HG02623 (cell line): ENCODE measurements at regions not wholly inside any gene's neighbourhood (a gene's known extent, or its start where the extent isn't known, plus 50 kb on each side); places are given as distances from the start of the nearest gene placed in this dataset.
"Not testable (repeated sequence)": the region's sequence is repeated elsewhere in the genome, so short reads cannot be mapped to it uniquely, and the experiment has no call there.

Source experiments
- ATAC-seq: cut with Tn5 transposase; IDR thresholded peaks from one replicate; pipeline ENCODE4 v1.9.1; 2021; ENCODE audit warnings: moderate library complexity; ENCODE audit not compliant: unreplicated experiment

GRCh38 chr3:66552846-66553245 lies 52.0 kb upstream of the LRIG1 start:
- no peak for ATAC-seq

DNA sequence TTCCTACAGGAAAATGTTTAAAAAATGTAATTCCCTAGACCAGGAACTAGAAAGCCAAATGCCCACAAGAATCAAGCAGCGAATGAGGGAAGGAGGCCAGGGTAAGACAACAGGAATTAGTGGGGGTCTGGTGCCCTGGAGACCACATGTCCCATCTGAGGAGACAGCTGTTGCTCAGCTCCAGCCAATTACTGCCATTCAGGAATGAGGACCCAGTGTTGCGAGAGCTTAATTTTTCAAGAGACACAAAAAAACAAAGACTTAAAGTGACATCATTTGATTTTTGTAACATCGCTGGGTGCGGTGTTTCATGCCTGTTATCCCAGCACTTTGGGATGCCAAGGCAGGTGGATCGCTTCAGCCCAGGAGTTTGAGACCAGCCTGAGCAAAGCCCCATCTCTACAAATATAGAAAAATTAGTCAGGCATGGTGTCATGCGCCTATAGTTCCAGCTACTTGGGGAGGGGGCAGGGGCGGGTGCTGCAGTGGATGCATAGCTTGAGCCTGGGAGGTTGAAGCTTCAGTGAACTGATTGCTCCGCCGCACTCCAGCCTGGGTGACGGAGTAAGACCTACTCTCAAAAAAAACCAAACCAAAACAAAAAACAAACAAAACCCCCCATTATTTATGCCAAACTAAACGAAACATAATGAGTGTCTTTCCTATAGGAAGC lies 52.8 kb upstream of the LRIG1 start:
- ATAC-seq, result no peak

DNA sequence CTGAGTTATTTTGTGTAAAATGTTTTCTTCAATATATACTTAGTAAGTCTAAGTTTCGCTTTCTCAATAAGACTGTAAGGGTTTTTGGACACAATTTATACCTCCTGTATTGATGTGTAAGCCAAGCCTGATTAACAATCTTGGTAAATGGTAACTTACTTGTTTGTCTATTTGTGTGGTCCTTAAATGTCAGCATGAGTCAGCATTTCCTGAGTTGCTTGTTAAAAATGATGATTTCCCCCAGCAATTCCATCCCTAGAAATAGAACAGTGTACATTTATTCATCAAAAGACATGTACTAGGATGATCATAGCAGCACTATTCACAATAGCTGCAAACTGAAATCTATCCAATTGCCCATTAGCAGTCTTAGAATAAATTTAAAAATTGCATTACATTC lies 53.4 kb upstream of the LRIG1 start:
- no peak for ATAC-seq

DNA sequence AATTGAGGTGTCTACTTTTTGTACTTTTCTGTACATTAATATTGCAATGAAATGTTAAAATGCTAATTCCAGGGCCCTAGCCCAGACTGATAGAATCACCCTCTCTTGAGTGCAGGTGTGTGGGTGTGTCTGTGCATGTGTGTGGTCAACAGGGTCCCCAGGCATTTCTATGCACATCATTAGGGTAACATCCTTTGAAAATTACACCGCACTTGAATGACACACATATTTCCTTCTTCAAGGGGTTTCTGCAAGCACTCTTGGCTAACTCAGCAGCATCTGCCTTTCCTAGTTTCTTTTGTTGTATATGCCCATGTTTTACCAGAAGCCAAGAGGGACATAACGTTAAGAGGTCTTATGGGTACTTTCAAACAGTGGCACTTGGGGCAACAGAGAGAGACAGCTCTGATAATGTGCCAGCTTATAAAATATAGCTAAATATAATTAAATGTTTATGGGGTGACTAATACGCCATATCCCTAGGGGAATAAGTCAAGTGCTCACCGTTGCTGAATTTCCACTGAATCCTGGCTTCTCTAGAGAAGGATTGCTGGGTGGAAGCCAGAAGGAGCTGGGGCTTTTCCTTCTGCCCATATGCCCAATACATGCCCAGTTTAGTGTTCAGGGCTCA lies 54.5 kb upstream of the LRIG1 start:
- ATAC-seq, result no peak

GRCh38 chr3:66557170-66557569 lies 56.3 kb upstream of the LRIG1 start:
- no peak for ATAC-seq

- ATAC-seq, result not testable (repeated sequence)
Measured at GRCh38 chr3:66559924-66560323, 59.1 kb upstream of the LRIG1 start.

- ATAC-seq, result no peak
Measured at GRCh38 chr3:66561367-66561766, 60.5 kb upstream of the LRIG1 start.

- no peak for ATAC-seq
Measured at GRCh38 chr3:66565301-66565700, 64.5 kb upstream of the LRIG1 start.

GRCh38 chr3:66567077-66567476 lies 66.3 kb upstream of the LRIG1 start:
- ATAC-seq, result no peak

DNA sequence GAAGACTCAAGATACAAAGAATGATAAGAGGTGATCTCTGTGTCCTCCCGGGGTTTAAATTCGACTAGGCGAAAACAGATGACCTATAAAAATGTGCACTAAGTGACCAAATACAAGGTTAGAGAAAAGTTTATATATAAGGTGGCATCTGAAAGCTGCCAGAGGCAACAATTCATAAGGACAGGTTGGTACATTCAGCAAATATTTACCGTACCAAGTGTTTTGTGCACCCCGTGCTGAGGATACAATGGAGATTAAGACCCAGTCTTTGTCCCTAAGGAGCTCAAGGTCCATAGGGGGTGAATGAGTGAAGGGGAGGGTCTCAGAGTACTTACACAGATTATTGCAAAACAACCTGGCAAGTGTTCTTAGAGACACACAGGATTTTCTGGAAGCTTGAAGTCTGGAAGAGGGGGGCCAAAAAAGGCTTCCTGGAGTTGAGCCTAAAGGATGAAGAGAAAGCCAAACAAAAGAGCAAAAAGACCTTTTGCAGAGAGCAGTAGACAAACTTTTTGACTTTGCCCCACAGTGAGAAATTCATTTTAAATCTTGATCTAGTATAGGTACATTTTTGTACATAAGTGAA lies 71.4 kb upstream of the LRIG1 start:
- ATAC-seq, result no peak

DNA sequence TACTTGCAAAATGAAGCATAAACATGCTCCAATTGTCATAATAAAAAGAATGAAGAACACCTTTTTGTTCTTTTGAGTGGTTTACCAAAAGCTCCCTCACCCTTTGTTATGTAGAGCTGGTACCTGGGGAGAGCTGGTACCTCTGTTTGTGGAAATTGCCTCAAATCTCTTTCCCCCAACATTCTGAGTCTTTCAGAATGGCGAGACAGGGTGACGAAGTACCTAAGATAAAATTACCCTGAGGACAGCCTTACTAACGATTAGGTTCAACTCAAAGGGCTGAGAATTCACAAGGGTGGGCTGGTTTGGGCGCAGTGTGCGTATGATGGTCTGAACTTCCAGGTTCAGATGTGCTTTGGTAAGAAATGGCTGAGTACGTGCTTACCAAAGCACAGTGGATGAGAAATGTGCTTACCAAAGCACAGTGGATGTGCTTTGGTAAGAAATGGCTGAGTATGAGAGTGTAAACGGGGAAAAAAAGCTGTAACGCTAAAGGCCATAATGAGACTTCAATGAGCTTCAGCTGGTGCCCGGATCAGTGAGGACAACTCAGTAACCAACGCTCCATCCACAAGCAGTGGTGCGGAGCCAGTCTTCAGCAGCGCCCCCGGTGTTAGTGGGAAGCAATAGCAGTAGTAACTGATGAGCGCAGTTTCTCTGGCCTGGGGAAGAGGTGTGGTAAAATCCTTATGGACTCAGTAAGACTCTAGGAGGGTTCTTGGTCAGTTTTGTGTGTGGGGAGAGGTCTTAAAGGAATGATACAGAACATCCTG lies 72.3 kb upstream of the LRIG1 start:
- no peak for ATAC-seq

DNA sequence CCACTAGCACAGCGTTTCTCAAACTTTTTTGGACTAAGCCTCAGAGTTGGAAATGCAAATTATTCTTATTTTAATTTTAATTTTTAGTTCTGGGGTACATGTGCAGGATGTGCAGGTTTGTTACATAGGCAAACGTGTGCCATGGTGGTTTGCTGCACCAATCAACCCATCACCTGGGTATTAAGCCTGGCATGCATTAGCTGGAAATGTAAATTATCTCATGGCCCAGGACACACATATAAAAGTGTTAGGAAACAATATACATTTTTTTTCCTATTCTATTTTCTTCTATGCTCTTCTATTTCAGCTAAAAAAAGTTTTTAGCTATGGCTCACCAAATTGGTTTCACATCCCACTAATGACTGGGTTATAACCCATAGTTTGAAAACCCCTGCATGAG lies 73.3 kb upstream of the LRIG1 start:
- ATAC-seq, result no peak

DNA sequence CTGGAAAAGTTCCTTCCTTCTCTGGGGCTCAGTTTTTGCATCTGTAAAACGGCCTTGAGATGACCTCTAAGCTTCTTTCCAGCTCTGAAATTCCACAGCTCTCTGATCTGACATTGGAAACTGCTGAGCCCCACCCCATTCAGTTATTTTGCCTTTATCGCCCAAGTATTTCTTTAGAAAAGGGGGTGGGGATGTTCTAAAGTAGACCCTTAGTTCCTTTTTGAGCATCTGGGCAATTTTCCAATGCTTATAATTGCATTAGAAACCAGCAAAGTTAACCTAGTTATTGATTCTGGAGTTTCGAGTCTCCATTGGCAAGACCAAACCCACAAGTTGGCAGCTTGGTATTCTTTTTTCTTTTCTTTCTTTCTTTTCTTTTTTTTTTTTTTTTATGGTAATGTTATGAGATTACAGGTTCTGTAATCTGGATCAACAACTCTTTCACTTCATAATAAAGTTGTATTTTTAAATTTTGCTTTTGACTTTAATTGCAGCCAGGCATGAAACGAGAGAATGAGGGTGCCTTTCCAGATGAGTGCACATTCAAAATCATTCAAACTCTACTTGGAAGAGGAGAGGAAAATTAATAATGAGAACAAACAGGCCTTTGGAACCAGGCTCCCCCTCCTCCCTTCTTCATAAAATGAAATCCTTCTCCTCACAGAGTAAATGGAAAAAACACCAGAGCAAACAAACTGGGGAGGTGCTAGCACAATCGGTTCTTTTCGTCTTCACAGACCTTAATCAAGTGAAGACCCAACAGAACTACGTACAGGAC lies 76.8 kb upstream of the LRIG1 start:
- no peak for ATAC-seq

GRCh38 chr3:66581256-66581655 lies 80.4 kb upstream of the LRIG1 start:
- ATAC-seq, result no peak

DNA sequence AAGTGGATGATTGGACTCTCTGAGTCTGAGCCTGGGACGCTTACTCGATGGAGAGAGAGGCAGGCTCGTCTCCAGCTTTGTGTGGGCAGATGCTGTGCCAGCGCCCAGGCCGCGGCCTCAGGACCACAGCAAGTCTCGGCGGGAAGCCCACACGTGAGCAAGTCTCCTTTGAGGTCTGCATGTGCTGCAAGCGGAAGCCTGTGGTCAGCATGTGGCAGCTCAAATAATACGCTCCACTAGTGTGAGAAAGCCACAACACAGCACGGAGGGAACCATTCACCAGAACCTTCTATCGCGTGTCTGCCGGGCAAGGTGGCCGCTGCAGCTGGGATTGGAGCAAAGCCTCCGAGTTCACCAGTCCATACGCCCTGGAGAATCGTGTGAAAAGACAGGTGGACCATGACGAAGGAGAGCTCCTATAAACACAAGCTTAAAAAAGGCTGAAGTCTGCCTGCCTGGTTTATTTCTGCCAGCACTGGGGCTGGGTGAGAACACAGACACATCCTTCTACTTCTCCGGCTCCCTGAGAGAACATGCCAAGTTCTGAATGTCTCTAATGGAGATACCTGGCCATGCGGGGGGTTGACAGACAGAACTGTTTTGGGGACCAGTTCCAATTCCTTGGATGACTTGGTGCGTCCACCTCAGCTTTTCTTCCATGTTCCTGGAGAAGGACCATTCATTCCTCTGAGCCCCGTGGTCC lies 82.0 kb upstream of the LRIG1 start:
- peak; percentile 90 for ATAC-seq

DNA sequence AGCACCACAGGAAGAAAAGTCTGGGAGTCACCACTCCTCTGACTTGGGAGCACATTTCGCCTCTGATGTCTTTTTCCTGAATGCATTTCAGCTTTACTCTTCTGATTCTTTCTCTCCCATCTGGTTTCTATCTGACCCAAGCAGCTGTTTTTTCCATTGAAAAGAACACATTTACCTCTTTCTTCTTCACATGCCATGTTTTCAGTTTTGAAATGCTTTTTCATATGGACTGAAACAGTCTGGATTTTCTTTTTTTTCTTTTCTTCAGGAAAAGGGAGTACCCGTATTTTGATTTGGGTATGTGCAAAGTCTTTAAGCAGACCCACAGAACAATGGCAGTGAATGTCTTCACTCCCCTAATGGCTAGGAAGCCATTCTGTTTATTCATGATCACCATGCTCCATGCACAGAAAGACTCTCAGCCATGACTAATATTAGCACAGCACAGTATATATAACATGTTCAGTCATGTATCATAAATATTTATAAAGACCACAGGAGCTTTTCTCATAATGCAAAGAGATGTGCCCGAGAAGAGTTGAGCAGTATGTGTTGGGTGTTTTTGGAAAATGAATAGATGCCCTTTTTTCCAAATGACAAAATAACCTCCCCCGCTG lies 82.7 kb upstream of the LRIG1 start:
- no peak for ATAC-seq

- ATAC-seq, result no peak
Measured at GRCh38 chr3:66585520-66586095, 84.8 kb upstream of the LRIG1 start.

DNA sequence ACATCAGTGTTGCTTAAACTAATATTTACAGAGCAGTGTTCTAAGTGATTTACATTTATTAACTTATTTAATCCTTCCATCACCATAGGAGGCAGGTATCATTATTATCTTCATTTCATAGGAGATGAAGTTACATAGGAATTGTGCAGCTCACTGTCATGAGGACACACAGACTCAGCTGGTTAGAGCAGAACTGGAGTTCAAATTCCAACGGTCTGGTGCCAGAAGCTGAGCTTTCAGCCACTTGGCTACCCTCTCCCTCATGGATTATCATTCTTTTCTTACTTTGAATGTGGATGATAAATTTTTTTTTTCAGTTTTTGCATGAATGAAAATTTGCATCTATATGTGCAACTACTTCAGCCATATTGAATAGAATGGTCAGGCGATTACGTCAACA lies 86.0 kb upstream of the LRIG1 start:
- ATAC-seq, result no peak

- no peak for ATAC-seq
Measured at GRCh38 chr3:66588340-66588847, 87.6 kb upstream of the LRIG1 start.
